ENCODE measurements at regions not wholly inside any gene's neighbourhood (a gene's known extent, or its start where the extent isn't known, plus 50 kb on each side); places are given as distances from the start of the nearest gene placed in this dataset.

- no peak for TF ChIP-seq JUND (IDR thresholded peaks at IDR 0.05; ENCODE audit: low read length)
- TF ChIP-seq ATF2 (IDR thresholded peaks at IDR 0.05; ENCODE audit: low read length), result no peak
- no peak for TF ChIP-seq NANOG (IDR thresholded peaks at IDR 0.05; ENCODE audit: insufficient read depth, low read depth, low read length, poor library complexity, severe bottlenecking)
- no peak for TF ChIP-seq BACH1 (IDR thresholded peaks at IDR 0.05; ENCODE audit: low read length)
- no peak for TF ChIP-seq CHD2 (IDR thresholded peaks at IDR 0.05; ENCODE audit: low read length)
- TF ChIP-seq JUN (IDR thresholded peaks at IDR 0.05; ENCODE audit: low read depth, low read length), result no peak
- no peak for TF ChIP-seq CREB1 (IDR thresholded peaks at IDR 0.05)
- TF ChIP-seq CHD7 (IDR thresholded peaks at IDR 0.05; ENCODE audit: insufficient replicate concordance, low read length), result no peak
- no peak for TF ChIP-seq BCL11A (IDR thresholded peaks at IDR 0.05; ENCODE audit: low read depth in 2 of 2, low read length in 2 of 2)
Measured at GRCh38 chr6:132072831-132073230, 121.7 kb upstream of the CCN2 start (continued).

All from H1 (cell line).